ENCODE measurements at regions not wholly inside any gene's neighbourhood (a gene's known extent, or its start where the extent isn't known, plus 50 kb on each side); places are given as distances from the start of the nearest gene placed in this dataset.
"Not testable (repeated sequence)": the region's sequence is repeated elsewhere in the genome, so short reads cannot be mapped to it uniquely, and the experiment has no call there.

GRCh38 chr21:18744840-18745239 lies 341.3 kb upstream of the TMPRSS15 start:
- Histone ChIP-seq H3K9me3 (no peaks in the 10 kb centered on the region), H3K27ac (no peak overlapping the region), H3K36me3 (no peaks in the 10 kb centered on the region), H3K27me3 (no peaks in the 10 kb centered on the region), H3K4me1 (no peaks in the 10 kb centered on the region), H3K4me3 (no peak overlapping the region)
- ATAC-seq (no peak), DNase-seq (no peak)
- in situ Hi-C loops (cut with MboI; ENCODE audit: low sequenced_read_pairs in 4 of 4) = no loop called here
- intact Hi-C loops (cut with DNase I; ENCODE audit: low total_unique reads) = no loop called here
- TF ChIP-seq POLR2A (IDR thresholded peaks at IDR 0.05) (no peak), CTCF (IDR thresholded peaks at IDR 0.05 in 4 of 5, conservative IDR thresholded peaks at IDR 0.05 in 1 of 5) (no peak)

- H3K4me3 ChIP-seq; H3K9me3 ChIP-seq; H3K27me3 ChIP-seq; H3K27ac ChIP-seq; H3K4me1 ChIP-seq; in situ Hi-C loops (cut with MboI; ENCODE audit: low sequenced_read_pairs in 4 of 4); ATAC-seq; DNase-seq; H3K36me3 ChIP-seq; intact Hi-C loops (cut with DNase I; ENCODE audit: low total_unique reads): not testable (repeated sequence)
These were observed 349.3 kb upstream of the TMPRSS15 start for GRCh38 chr21:18752894-18753293.

DNA sequence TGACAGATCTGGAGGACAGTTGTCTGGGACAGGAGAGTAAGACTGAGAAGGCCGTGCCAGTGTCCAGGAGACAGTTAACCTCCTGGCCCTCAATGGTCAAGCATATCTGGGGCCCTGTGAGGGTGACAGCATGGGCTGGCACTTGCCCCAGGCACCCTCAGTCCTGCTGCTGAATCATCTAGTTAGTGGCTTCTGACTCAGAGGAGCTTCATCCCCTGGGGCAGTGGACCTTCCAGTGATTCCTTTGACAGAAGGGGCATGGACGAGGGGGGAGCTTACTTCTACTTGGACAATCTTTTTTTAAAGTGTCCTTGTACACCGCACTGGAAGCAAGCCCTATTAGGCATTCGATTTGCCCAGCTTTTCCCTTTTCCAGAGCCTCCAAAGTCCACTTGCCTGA lies 352.7 kb upstream of the TMPRSS15 start:
- intact Hi-C loops (cut with DNase I; ENCODE audit: low total_unique reads); H3K4me1 ChIP-seq; H3K9me3 ChIP-seq; in situ Hi-C loops (cut with MboI; ENCODE audit: low sequenced_read_pairs in 4 of 4); ATAC-seq; H3K4me3 ChIP-seq; H3K36me3 ChIP-seq; DNase-seq; H3K27me3 ChIP-seq; H3K27ac ChIP-seq: not testable (repeated sequence)

GRCh38 chr21:18759267-18759666 lies 355.7 kb upstream of the TMPRSS15 start:
- Histone ChIP-seq H3K36me3 (no peaks in the 10 kb centered on the region), H3K27me3 (no peaks in the 10 kb centered on the region), H3K4me3 (no peak overlapping the region), H3K27ac (no peak overlapping the region), H3K9me3 (no peaks in the 10 kb centered on the region), H3K4me1 (no peaks in the 10 kb centered on the region)
- ATAC-seq = no peak
- intact Hi-C loops (cut with DNase I; ENCODE audit: low total_unique reads) (no loop called here), in situ Hi-C loops (cut with MboI; ENCODE audit: low sequenced_read_pairs in 4 of 4) (no loop called here)
- no peak for DNase-seq
- TF ChIP-seq CTCF (IDR thresholded peaks at IDR 0.05 in 4 of 5, conservative IDR thresholded peaks at IDR 0.05 in 1 of 5) (no peak), POLR2A (IDR thresholded peaks at IDR 0.05) (no peak)

- in situ Hi-C loops (cut with MboI; ENCODE audit: low sequenced_read_pairs in 4 of 4) (no loop called here), intact Hi-C loops (cut with DNase I; ENCODE audit: low total_unique reads) (no loop called here)
- TF ChIP-seq POLR2A (IDR thresholded peaks at IDR 0.05) = no peak
- no peak for TF ChIP-seq CTCF (IDR thresholded peaks at IDR 0.05 in 4 of 5, conservative IDR thresholded peaks at IDR 0.05 in 1 of 5)
- Histone ChIP-seq H3K36me3 (no peaks in the 10 kb centered on the region), H3K4me1 (no peaks in the 10 kb centered on the region), H3K4me3 (no peak overlapping the region), H3K9me3 (no peaks in the 10 kb centered on the region), H3K27me3 (no peaks in the 10 kb centered on the region), H3K27ac (no peak overlapping the region)
- ATAC-seq = no peak
- no peak for DNase-seq
These were observed 356.2 kb upstream of the TMPRSS15 start for GRCh38 chr21:18759751-18760161.

DNA sequence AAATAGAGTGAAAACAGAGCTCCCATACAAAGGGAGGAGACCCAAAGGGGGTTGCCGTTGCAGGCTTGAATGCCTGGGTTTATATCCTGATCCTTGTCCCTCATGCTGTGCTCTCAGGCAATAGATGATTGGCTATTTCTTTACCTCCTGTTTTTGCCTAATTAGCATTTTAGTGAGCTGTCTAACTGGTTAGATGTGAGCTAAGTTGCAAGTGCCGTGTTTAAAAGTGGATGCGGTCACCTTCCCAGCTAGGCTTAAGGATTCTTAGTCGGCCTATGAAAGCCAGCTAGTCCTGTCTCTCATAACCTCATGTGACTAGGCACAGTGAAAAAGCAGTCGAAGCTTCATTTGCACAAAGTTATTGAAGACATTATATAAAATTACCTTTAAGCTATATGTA lies 356.7 kb upstream of the TMPRSS15 start:
- intact Hi-C loops (cut with DNase I; ENCODE audit: low total_unique reads) = no loop called here
- no peak overlapping the region for H3K27ac ChIP-seq
- H3K27me3 ChIP-seq = no peaks in the 10 kb centered on the region
- no peaks in the 10 kb centered on the region for H3K9me3 ChIP-seq
- no peaks in the 10 kb centered on the region for H3K36me3 ChIP-seq
- no peak overlapping the region for H3K4me3 ChIP-seq
- ATAC-seq (no peak), DNase-seq (no peak)
- in situ Hi-C loops (cut with MboI; ENCODE audit: low sequenced_read_pairs in 4 of 4) = no loop called here
- H3K4me1 ChIP-seq = no peaks in the 10 kb centered on the region
- no peak for TF ChIP-seq CTCF (IDR thresholded peaks at IDR 0.05 in 4 of 5, conservative IDR thresholded peaks at IDR 0.05 in 1 of 5)
- TF ChIP-seq POLR2A (IDR thresholded peaks at IDR 0.05) = no peak

Measured in gastrocnemius medialis (tissue), 4 donors.